GM12872 (cell line): ENCODE measurements at regions not wholly inside any gene's neighbourhood (a gene's known extent, or its start where the extent isn't known, plus 50 kb on each side); places are given as distances from the start of the nearest gene placed in this dataset.

ENCODE experiments used
- CTCF ChIP-seq: IDR thresholded peaks from 3 replicates; pipeline ENCODE4 v1.5.1; 2011; ENCODE audit warnings: low read depth, mild to moderate bottlenecking, low read length, moderate library complexity; ENCODE audit not compliant: insufficient read depth

GRCh38 chr1:102097451-102097850 is 100.7 kb upstream of the OLFM3 start:
- no peak for TF ChIP-seq CTCF

- TF ChIP-seq CTCF, result no peak
Measured at GRCh38 chr1:102096162-102096561, 99.4 kb upstream of the OLFM3 start.

GRCh38 chr1:102089791-102090190 is 93.1 kb upstream of the OLFM3 start:
- no peak for TF ChIP-seq CTCF

- no peak for TF ChIP-seq CTCF
Measured at GRCh38 chr1:102085896-102086295, 89.2 kb upstream of the OLFM3 start.

- TF ChIP-seq CTCF, result no peak
Measured at GRCh38 chr1:102084771-102085535, 88.2 kb upstream of the OLFM3 start.

- TF ChIP-seq CTCF, result no peak
Measured at GRCh38 chr1:102083192-102083591, 86.5 kb upstream of the OLFM3 start.

- no peak for TF ChIP-seq CTCF
Measured at GRCh38 chr1:102074874-102075273, 78.1 kb upstream of the OLFM3 start.
